Liver (tissue), 3 donors: ENCODE measurements at regions not wholly inside any gene's neighbourhood (a gene's known extent, or its start where the extent isn't known, plus 50 kb on each side); places are given as distances from the start of the nearest gene placed in this dataset.

Source experiments
- FOXA1 ChIP-seq: IDR thresholded peaks from 2 replicates; pipeline ENCODE4 v1.6.1; 2016; ENCODE audit warnings: antibody characterized with exemption
- FOXA2 ChIP-seq: IDR thresholded peaks from 2 replicates; pipeline ENCODE4 v1.6.1; 2016; ENCODE audit warnings: antibody characterized with exemption
- RXRA ChIP-seq, 2 donors: IDR thresholded peaks; 2 replicates each; pipeline ENCODE4 v1.6.1; 2017 to 2018; ENCODE audit warnings: antibody characterized with exemption in 2 of 2, mild to moderate bottlenecking in 1 of 2
- TF ChIP-seq, protein P1 (sequence below): fragments of 150-350 bp; IDR thresholded peaks from 2 replicates; pipeline ENCODE4 v1.5.1; 2017; ENCODE audit warnings: improper control_type of control experiment, low read depth, low read length; ENCODE audit not compliant: missing input control
- donor health status: healthy.
- donor health status: healthy.

DNA sequence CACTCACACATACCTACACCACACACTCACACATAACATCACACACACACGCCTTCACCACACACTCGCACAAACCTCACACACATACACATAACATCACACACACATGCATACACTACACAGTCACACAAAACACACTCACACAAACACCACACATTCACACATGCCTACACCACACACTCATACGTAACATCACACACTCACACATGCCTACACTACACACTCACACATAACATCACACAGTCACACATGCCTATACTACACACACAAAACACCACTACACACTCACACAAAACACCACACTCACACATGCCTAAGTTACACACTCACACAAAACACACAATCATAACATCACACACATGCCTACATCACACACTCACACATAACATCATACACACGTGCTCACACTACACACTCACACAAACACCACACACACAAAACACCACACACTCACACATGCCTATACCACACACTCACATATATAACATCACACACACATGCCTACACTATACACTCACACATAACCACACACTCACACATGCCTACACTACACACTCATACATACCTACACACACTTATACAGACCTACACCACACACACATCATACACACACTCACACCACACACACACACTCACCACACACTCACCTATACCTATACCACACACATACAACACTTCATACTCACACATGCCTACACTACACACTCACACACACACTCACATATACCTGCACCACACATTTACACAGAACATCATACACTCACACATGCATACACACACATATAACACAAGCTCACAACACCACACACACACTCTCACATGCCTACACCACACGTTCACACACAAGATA, 383.5 kb downstream of the C6orf118 start:
- TF ChIP-seq, protein P1, sequence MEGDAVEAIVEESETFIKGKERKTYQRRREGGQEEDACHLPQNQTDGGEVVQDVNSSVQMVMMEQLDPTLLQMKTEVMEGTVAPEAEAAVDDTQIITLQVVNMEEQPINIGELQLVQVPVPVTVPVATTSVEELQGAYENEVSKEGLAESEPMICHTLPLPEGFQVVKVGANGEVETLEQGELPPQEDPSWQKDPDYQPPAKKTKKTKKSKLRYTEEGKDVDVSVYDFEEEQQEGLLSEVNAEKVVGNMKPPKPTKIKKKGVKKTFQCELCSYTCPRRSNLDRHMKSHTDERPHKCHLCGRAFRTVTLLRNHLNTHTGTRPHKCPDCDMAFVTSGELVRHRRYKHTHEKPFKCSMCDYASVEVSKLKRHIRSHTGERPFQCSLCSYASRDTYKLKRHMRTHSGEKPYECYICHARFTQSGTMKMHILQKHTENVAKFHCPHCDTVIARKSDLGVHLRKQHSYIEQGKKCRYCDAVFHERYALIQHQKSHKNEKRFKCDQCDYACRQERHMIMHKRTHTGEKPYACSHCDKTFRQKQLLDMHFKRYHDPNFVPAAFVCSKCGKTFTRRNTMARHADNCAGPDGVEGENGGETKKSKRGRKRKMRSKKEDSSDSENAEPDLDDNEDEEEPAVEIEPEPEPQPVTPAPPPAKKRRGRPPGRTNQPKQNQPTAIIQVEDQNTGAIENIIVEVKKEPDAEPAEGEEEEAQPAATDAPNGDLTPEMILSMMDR: no peak
- TF ChIP-seq FOXA1 (no peak), RXRA (IDR thresholded peaks at IDR 0.05) (no peak), FOXA2 (no peak)
